WTC11 (cell line): ENCODE measurements at regions not wholly inside any gene's neighbourhood (a gene's known extent, or its start where the extent isn't known, plus 50 kb on each side); places are given as distances from the start of the nearest gene placed in this dataset.

Experiments used
- ATAC-seq: fragments of 200-7000 bp; cut with Tn5 transposase; 2 replicates; pipeline ENCODE4 v1.10.0; 2021; ENCODE audit warnings: mild to moderate bottlenecking, moderate library complexity
- CTCF ChIA-PET: fragments of 300-600 bp; sonication (Branson Sonifier 250); formaldehyde crosslinking; loops from one replicate; lab custom pipeline; 2021; ENCODE audit warnings: antibody characterized with exemption; lab: Charles Lee
- POLR2A ChIA-PET: fragments of 350-600 bp; sonication (Branson Sonifier 250); formaldehyde crosslinking; loops from one replicate; lab custom pipeline; 2021; ENCODE audit warnings: antibody characterized with exemption; lab: Charles Lee
- DNase-seq: peaks from one replicate; pipeline ENCODE4 v3.0.0; 2021; ENCODE audit warnings: low spot score
- H3K27ac Mint-ChIP-seq: 2 replicates; pipeline ENCODE4 v1.8.0; 2021; ENCODE audit warnings: mixed read lengths
- H3K27me3 Mint-ChIP-seq: 2 replicates; pipeline ENCODE4 v1.8.0; 2021; ENCODE audit warnings: low read depth, mild to moderate bottlenecking, moderate library complexity, mixed read lengths
- H3K36me3 Mint-ChIP-seq: 2 replicates; pipeline ENCODE4 v1.8.0; 2021; ENCODE audit warnings: mixed read lengths
- H3K4me1 Mint-ChIP-seq: 2 replicates; pipeline ENCODE4 v1.8.0; 2022; ENCODE audit warnings: mixed read lengths
- H3K4me3 Mint-ChIP-seq: 2 replicates; pipeline ENCODE4 v1.8.0; 2021; ENCODE audit warnings: mild to moderate bottlenecking, moderate library complexity, mixed read lengths
- H3K9me3 Mint-ChIP-seq: 2 replicates; pipeline ENCODE4 v1.8.0; 2021; ENCODE audit warnings: mixed read lengths
- ATF1 ChIP-seq: sonication (generic); formaldehyde crosslinking; IDR thresholded peaks from 2 replicates; pipeline ENCODE4 v1.8.1; 2023; ENCODE audit warnings: mild to moderate bottlenecking, moderate library complexity, missing genetic modification reagents
- CTCF ChIP-seq: fragments of 200-600 bp; IDR thresholded peaks from 2 replicates; pipeline ENCODE4 v1.8.0; 2022; ENCODE audit warnings: antibody characterized with exemption
- E2F5 ChIP-seq: sonication (generic); formaldehyde crosslinking; IDR thresholded peaks from 2 replicates; pipeline ENCODE4 v1.8.1; 2022; ENCODE audit warnings: mild to moderate bottlenecking, moderate library complexity, missing genetic modification reagents
- ELF4 ChIP-seq: sonication (generic); formaldehyde crosslinking; IDR thresholded peaks from 2 replicates; pipeline ENCODE4 v1.8.1; 2022; ENCODE audit warnings: low read depth, mild to moderate bottlenecking, moderate library complexity, missing genetic modification reagents
- ESRRA ChIP-seq: sonication (generic); formaldehyde crosslinking; IDR thresholded peaks from 2 replicates; pipeline ENCODE4 v1.8.1; 2022; ENCODE audit warnings: mild to moderate bottlenecking, missing genetic modification reagents, borderline replicate concordance
- GRHL2 ChIP-seq: fragments of 250-450 bp; sonication (Bioruptor Pico); IDR thresholded peaks from 2 replicates; pipeline ENCODE4 v1.8.0; 2022; ENCODE audit warnings: mild to moderate bottlenecking, moderate library complexity; ENCODE audit not compliant: insufficient replicate concordance, severe bottlenecking
- MXD4 ChIP-seq: fragments of 250-450 bp; sonication (Bioruptor Pico); IDR thresholded peaks from 2 replicates; pipeline ENCODE4 v1.8.0; 2021; ENCODE audit warnings: mild to moderate bottlenecking, moderate library complexity, borderline replicate concordance
- NFYB ChIP-seq: sonication (generic); formaldehyde crosslinking; conservative IDR thresholded peaks from 2 replicates; pipeline ENCODE4 v1.8.0; 2022; ENCODE audit warnings: low read depth, missing genetic modification reagents
- PRDM15 ChIP-seq: sonication (generic); formaldehyde crosslinking; IDR thresholded peaks from 2 replicates; pipeline ENCODE4 v1.8.0; 2022; ENCODE audit warnings: missing genetic modification reagents
- PREB ChIP-seq: sonication (generic); formaldehyde crosslinking; IDR thresholded peaks from 2 replicates; pipeline ENCODE4 v1.8.1; 2022; ENCODE audit warnings: mild to moderate bottlenecking, missing genetic modification reagents, moderate library complexity, borderline replicate concordance
- TCF7 ChIP-seq: sonication (generic); formaldehyde crosslinking; IDR thresholded peaks from 2 replicates; pipeline ENCODE4 v1.8.0; 2022; ENCODE audit warnings: mild to moderate bottlenecking, low read depth, missing genetic modification reagents, moderate library complexity
- ZBTB43 ChIP-seq: sonication (generic); formaldehyde crosslinking; IDR thresholded peaks from 2 replicates; pipeline ENCODE4 v1.8.1; 2023; ENCODE audit warnings: mild to moderate bottlenecking, missing genetic modification reagents
- ZNF512 ChIP-seq: sonication (generic); formaldehyde crosslinking; IDR thresholded peaks from 2 replicates; pipeline ENCODE4 v1.8.1; 2022; ENCODE audit warnings: missing genetic modification reagents, borderline replicate concordance
- ZNF532 ChIP-seq: fragments of 250-450 bp; sonication (Bioruptor Pico); IDR thresholded peaks from 2 replicates; pipeline ENCODE4 v1.9.0; 2021; ENCODE audit warnings: mild to moderate bottlenecking, borderline replicate concordance

GRCh38 chr5:135635451-135635850, 56.7 kb upstream of the CXCL14 start:
- no peak for ATAC-seq
- DNase-seq, result no peak
- Mint-ChIP-seq H3K27me3 (peaks cover 4% of the 10 kb centered on the region; the same call in 1 of the 2 replicates), H3K9me3 (0 out of 2 replicates have a peak, but pooled peaks cover 6% of the 10 kb centered on the region), H3K36me3 (no peaks in the 10 kb centered on the region), H3K4me1 (0 out of 2 replicates have a peak, but pooled peaks cover 2% of the 10 kb centered on the region), H3K4me3 (no peak overlapping the region), H3K27ac (no peak overlapping the region)
- CTCF ChIA-PET, result no interaction called here
- POLR2A ChIA-PET, result no interaction called here
- TF ChIP-seq TCF7 (CRISPR knock-in tag) (no peak), ZBTB43 (CRISPR knock-in tag) (no peak), ESRRA (no peak), PREB (CRISPR knock-in tag) (no peak), ATF1 (CRISPR knock-in tag) (no peak), ZNF512 (CRISPR knock-in tag) (no peak), PRDM15 (CRISPR knock-in tag) (no peak), CTCF (no peak), GRHL2 (CRISPR knock-in tag) (no peak), ZNF532 (no peak), ELF4 (CRISPR knock-in tag) (no peak), E2F5 (CRISPR knock-in tag) (no peak), MXD4 (no peak), NFYB (no peak)
